OCI-M2 (cell line): ENCODE measurements at regions not wholly inside any gene's neighbourhood (a gene's known extent, or its start where the extent isn't known, plus 50 kb on each side); places are given as distances from the start of the nearest gene placed in this dataset.
"Not testable (repeated sequence)": the region's sequence is repeated elsewhere in the genome, so short reads cannot be mapped to it uniquely, and the experiment has no call there.

Experiments used
- DNase-seq: peaks from one replicate; lab custom pipeline; 2025; ENCODE audit not compliant: unreplicated experiment; lab: John Stamatoyannopoulos, UW

- DNase-seq = no peak
Measured at GRCh38 chr7:121530227-121531174, 134.4 kb upstream of the FAM3C start.

GRCh38 chr7:121529003-121529402 is 132.9 kb upstream of the FAM3C start:
- no peak for DNase-seq

- DNase-seq = not testable (repeated sequence)
Measured at GRCh38 chr7:121526210-121526609, 130.1 kb upstream of the FAM3C start.

- DNase-seq = no peak
Measured at GRCh38 chr7:121525155-121525819, 129.2 kb upstream of the FAM3C start.

- DNase-seq = no peak
Measured at GRCh38 chr7:121521711-121522400, 125.7 kb upstream of the FAM3C start.

- no peak for DNase-seq
Measured at GRCh38 chr7:121520911-121521310, 124.8 kb upstream of the FAM3C start.

GRCh38 chr7:121519548-121520521 is 123.7 kb upstream of the FAM3C start:
- no peak for DNase-seq

GRCh38 chr7:121517591-121517990 is 121.5 kb upstream of the FAM3C start:
- no peak for DNase-seq

- no peak for DNase-seq
Measured at GRCh38 chr7:121516821-121517220, 120.7 kb upstream of the FAM3C start.

GRCh38 chr7:121515630-121516401 is 119.7 kb upstream of the FAM3C start:
- DNase-seq = no peak

- DNase-seq = no peak
Measured at GRCh38 chr7:121515229-121515628, 119.1 kb upstream of the FAM3C start.

- DNase-seq = no peak
Measured at GRCh38 chr7:121513105-121513504, 117.0 kb upstream of the FAM3C start.

GRCh38 chr7:121510858-121511482 is 114.9 kb upstream of the FAM3C start:
- no peak for DNase-seq

- no peak for DNase-seq
Measured at GRCh38 chr7:121510302-121510701, 114.2 kb upstream of the FAM3C start.

- no peak for DNase-seq
Measured at GRCh38 chr7:121505540-121506182, 109.6 kb upstream of the FAM3C start.

- DNase-seq = no peak
Measured at GRCh38 chr7:121505021-121505420, 108.9 kb upstream of the FAM3C start.

- DNase-seq = no peak
Measured at GRCh38 chr7:121504482-121504881, 108.4 kb upstream of the FAM3C start.

GRCh38 chr7:121503730-121504129 is 107.6 kb upstream of the FAM3C start:
- DNase-seq = no peak

- no peak for DNase-seq
Measured at GRCh38 chr7:121503039-121503438, 106.9 kb upstream of the FAM3C start.
